ENCODE measurements at regions not wholly inside any gene's neighbourhood (a gene's known extent, or its start where the extent isn't known, plus 50 kb on each side); places are given as distances from the start of the nearest gene placed in this dataset.

DNA sequence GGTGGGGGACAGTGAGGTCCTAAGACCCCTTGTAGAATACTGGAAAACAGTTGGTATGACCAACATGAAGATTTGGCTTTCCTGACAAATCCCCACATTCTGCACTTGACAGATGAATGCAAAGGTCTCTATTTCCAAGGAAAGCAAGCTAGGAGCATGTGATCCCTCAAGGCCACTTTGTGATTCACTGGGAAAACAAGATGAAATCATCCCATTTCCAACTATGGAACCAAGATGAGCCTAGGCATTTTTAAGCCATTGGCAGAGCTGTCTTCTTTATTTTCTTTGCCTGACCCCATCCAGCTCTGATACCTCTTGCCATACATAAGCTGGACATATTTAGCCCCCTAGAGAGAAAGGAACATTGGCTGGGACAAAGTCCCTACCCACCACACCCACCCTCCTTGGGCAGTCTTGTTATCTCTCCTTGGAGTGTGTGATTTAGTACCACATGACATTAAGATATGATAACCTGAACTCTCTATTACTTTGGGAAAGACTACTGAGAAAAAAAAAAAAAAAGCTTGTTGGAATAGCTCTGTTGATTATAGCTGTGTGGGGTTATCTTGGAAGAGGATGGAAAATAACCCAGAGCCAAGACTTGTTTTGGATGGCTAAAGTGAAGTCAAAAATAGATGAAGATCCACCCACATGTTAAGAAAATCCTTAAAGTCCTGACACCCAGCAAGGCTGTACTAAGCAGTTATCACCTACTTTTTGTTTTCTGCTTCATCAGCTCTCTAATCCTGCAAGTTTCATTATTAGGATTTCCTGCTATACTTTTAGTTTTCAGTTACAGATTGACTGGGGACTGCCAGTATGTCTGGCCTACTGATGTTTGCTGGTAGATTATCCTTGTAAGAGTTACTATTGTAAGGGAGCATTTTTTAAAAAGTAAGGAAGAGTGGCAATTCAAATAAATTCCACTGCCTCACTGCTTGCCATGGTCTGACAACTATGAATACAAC is 90.1 kb upstream of the PREP start:
- no peaks in the 10 kb centered on the region for H3F3A ChIP-seq (ENCODE audit: insufficient read depth)
- H3K9me2 ChIP-seq (replicated peaks; ENCODE audit: insufficient read depth, low read length) = no peaks in the 10 kb centered on the region
- H3K36me3 ChIP-seq (ENCODE audit: low read length) = no peaks in the 10 kb centered on the region
- no peaks in the 10 kb centered on the region for H3K9me3 ChIP-seq (ENCODE audit: insufficient read depth, low read length)
- no peak for TF ChIP-seq EZH2phosphoT487 (conservative IDR thresholded peaks at IDR 0.05; ENCODE audit: low read length)
- TF ChIP-seq, protein P1, sequence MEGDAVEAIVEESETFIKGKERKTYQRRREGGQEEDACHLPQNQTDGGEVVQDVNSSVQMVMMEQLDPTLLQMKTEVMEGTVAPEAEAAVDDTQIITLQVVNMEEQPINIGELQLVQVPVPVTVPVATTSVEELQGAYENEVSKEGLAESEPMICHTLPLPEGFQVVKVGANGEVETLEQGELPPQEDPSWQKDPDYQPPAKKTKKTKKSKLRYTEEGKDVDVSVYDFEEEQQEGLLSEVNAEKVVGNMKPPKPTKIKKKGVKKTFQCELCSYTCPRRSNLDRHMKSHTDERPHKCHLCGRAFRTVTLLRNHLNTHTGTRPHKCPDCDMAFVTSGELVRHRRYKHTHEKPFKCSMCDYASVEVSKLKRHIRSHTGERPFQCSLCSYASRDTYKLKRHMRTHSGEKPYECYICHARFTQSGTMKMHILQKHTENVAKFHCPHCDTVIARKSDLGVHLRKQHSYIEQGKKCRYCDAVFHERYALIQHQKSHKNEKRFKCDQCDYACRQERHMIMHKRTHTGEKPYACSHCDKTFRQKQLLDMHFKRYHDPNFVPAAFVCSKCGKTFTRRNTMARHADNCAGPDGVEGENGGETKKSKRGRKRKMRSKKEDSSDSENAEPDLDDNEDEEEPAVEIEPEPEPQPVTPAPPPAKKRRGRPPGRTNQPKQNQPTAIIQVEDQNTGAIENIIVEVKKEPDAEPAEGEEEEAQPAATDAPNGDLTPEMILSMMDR (IDR thresholded peaks at IDR 0.05; ENCODE audit: insufficient read depth, low read length, poor library complexity, severe bottlenecking) = no peak
- no peak overlapping the region for H3K4me3 ChIP-seq (ENCODE audit: insufficient read depth, low read length, poor library complexity, severe bottlenecking)
- no peak overlapping the region for H3K27ac ChIP-seq (ENCODE audit: low read depth, low read length)
- no peak overlapping the region for H3K9ac ChIP-seq (ENCODE audit: low read length)
- no peak overlapping the region for H3K4me2 ChIP-seq (ENCODE audit: low read depth, low read length, poor library complexity, severe bottlenecking)
- H3K79me2 ChIP-seq (ENCODE audit: insufficient read depth, low read length) = no peaks in the 10 kb centered on the region
- no peak overlapping the region for H2AFZ ChIP-seq (ENCODE audit: low read depth, low read length, severe bottlenecking)
- H3K27me3 ChIP-seq (ENCODE audit: low read length) = no peaks in the 10 kb centered on the region
- no peaks in the 10 kb centered on the region for H4K20me1 ChIP-seq (ENCODE audit: low read depth, low read length)

DNA sequence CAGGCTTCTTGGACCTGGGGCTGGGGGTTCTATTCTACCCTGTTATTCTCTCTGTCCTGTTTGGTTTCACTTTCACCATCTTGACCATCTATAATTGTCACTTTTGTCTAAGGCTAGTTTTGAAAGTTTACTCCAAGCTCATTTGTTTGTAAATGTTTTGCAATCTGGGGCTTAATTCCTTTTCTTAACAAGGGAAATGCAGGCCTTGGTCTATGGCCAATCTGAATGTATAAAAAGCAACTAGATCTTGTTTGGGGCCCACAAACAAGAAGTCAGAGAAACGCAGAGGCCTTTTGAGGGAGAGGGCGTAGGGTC is 86.3 kb upstream of the PREP start:
- H3K36me3 ChIP-seq (ENCODE audit: low read length) = no peaks in the 10 kb centered on the region
- H3K27ac ChIP-seq (ENCODE audit: low read depth, low read length) = no peak overlapping the region
- no peaks in the 10 kb centered on the region for H3F3A ChIP-seq (ENCODE audit: insufficient read depth)
- no peak overlapping the region for H2AFZ ChIP-seq (ENCODE audit: low read depth, low read length, severe bottlenecking)
- H3K4me2 ChIP-seq (ENCODE audit: low read depth, low read length, poor library complexity, severe bottlenecking) = no peak overlapping the region
- no peak overlapping the region for H3K9ac ChIP-seq (ENCODE audit: low read length)
- no peaks in the 10 kb centered on the region for H3K9me3 ChIP-seq (ENCODE audit: insufficient read depth, low read length)
- no peak overlapping the region for H3K4me3 ChIP-seq (ENCODE audit: insufficient read depth, low read length, poor library complexity, severe bottlenecking)
- no peak for TF ChIP-seq EZH2phosphoT487 (conservative IDR thresholded peaks at IDR 0.05; ENCODE audit: low read length)
- TF ChIP-seq, protein P1 (IDR thresholded peaks at IDR 0.05; ENCODE audit: insufficient read depth, low read length, poor library complexity, severe bottlenecking) = no peak
- no peaks in the 10 kb centered on the region for H3K9me2 ChIP-seq (replicated peaks; ENCODE audit: insufficient read depth, low read length)
- H4K20me1 ChIP-seq (ENCODE audit: low read depth, low read length) = no peaks in the 10 kb centered on the region
- H3K27me3 ChIP-seq (ENCODE audit: low read length) = no peaks in the 10 kb centered on the region
- H3K79me2 ChIP-seq (ENCODE audit: insufficient read depth, low read length) = no peaks in the 10 kb centered on the region

DNA sequence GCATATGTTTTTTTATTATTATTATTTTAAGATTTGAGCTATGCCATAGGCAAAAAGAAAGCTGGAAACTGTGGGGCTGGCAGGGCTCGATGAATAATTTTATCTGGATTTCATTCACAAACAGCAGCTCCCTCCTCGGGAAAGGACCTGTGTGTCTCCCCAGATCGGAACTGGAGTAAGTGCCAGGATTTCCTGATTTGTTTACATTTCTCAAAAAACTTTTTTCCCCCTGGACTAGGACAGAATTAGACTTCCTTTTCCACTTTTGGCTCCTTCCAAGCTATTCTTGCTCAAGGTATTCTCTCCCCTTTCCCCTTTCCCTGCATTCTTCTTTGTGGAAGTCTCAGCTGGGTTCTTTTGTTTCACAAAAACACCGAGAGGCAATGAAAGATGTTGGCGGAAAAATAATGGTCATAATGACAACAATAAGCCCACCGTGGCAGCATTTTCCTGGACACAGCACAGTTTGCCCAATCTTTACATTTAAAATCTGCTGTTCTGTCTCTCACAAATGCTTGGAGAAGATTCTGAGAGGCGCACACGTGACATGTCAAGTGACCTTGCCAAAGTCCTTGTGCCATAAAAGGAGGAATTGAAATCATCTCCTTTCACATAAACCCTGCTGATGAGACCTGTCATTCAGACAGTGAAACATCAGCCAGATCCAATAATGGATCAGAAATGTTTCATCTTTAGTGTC is 85.8 kb upstream of the PREP start:
- Histone ChIP-seq H3K79me2 (ENCODE audit: insufficient read depth, low read length) (no peaks in the 10 kb centered on the region), H3K27me3 (ENCODE audit: low read length) (no peaks in the 10 kb centered on the region), H4K20me1 (ENCODE audit: low read depth, low read length) (no peaks in the 10 kb centered on the region), H3K4me3 (ENCODE audit: insufficient read depth, low read length, poor library complexity, severe bottlenecking) (no peak overlapping the region), H3F3A (ENCODE audit: insufficient read depth) (no peaks in the 10 kb centered on the region), H3K9ac (ENCODE audit: low read length) (no peak overlapping the region), H3K4me2 (ENCODE audit: low read depth, low read length, poor library complexity, severe bottlenecking) (no peak overlapping the region), H3K9me2 (replicated peaks; ENCODE audit: insufficient read depth, low read length) (no peaks in the 10 kb centered on the region), H3K27ac (ENCODE audit: low read depth, low read length) (no peak overlapping the region), H2AFZ (ENCODE audit: low read depth, low read length, severe bottlenecking) (no peak overlapping the region), H3K9me3 (ENCODE audit: insufficient read depth, low read length) (no peaks in the 10 kb centered on the region), H3K36me3 (ENCODE audit: low read length) (no peaks in the 10 kb centered on the region)
- TF ChIP-seq EZH2phosphoT487 (conservative IDR thresholded peaks at IDR 0.05; ENCODE audit: low read length) = no peak
- TF ChIP-seq, protein P1 (IDR thresholded peaks at IDR 0.05; ENCODE audit: insufficient read depth, low read length, poor library complexity, severe bottlenecking) = no peak
